NOMO-1 (cell line): ENCODE measurements at regions not wholly inside any gene's neighbourhood (a gene's known extent, or its start where the extent isn't known, plus 50 kb on each side); places are given as distances from the start of the nearest gene placed in this dataset.
"Not testable (repeated sequence)": the region's sequence is repeated elsewhere in the genome, so short reads cannot be mapped to it uniquely, and the experiment has no call there.

ENCODE experiments used
- DNase-seq, 2 experiments: peaks; one replicate each; lab custom pipeline; 2025; ENCODE audit not compliant: unreplicated experiment in 2 of 2; lab: John Stamatoyannopoulos, UW

DNA sequence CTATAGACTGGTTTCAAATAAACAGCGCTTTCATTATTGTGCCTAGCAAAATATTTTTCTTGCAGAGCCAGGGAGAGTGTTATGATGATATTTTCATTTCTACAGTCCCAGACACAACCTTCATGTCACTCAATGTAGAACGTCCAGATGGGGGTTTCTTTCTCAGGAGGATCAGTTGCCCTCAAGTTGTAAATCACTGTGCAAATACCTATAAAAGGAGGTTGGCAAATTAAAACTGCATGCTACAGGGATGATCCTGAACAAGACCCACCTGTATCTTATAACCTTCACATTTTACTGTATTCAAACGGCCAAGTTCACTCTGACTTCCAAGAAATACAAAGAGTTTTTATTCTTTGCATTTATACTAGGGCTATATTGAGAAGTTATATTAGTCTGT is 486.0 kb downstream of the EDEM1 start:
- no peak for DNase-seq

- no peak for DNase-seq
These were observed 487.8 kb downstream of the EDEM1 start for GRCh38 chr3:5675319-5675718.

GRCh38 chr3:5677555-5677954 is 490.0 kb downstream of the EDEM1 start:
- no peak for DNase-seq

DNA sequence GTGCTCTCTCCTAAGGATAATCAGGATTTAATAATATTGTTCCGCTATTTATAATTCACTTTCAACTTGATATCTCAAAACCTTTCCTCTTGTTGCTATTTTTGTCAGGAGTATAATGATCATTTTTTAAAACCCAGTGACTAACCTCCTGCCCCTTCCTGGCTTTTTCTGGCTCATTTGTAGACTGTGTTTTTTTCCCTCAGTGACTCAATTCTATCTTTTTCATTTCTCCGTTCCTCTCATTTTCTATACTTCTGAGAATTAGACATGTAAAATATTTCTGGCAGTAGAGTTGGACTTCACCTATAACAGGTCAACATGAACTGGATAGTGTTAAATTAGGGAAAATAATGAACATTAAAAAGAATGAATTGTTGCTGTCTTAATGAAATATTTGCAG is 490.7 kb downstream of the EDEM1 start:
- no peak for DNase-seq

DNA sequence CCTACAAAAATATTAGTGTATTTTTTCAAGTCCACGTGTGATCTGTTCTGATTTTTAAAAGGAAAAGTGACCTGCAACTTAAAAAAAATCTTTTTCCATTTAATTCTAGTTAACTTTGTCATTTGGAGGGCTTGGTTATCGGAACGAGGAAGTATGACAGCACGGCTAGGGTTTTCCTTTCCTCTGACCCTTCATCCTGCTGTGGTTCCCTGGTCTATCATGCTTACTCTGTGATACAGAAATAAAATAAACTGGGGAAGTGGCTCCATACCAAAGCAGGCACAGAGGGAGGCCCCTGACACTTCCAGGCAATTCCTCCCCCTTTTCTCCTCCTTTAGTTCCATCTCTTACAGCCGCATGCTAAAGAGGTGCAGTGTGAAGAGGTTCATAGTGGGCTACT is 491.3 kb downstream of the EDEM1 start:
- DNase-seq: no peak

GRCh38 chr3:5687230-5687629 is 499.7 kb downstream of the EDEM1 start:
- no peak for DNase-seq

DNA sequence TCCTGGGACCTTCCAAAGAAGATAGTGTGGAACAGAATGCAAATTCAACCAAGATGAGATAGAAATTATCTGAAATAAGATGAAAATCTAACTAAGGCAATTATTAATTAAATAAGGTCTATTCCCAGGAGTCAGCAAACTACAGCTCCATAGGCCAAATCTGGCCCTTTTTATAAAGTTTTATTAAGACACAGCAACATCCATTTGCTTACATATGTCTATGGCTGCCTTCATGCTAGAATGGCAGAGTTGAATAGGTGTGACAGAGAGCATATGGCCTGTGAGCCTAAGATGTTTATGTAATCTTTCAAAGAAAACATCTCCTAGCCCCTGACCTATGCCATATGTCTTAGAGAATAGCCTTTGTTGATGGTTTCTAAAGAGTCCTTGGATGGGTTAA is 503.0 kb downstream of the EDEM1 start:
- DNase-seq: no peak

DNA sequence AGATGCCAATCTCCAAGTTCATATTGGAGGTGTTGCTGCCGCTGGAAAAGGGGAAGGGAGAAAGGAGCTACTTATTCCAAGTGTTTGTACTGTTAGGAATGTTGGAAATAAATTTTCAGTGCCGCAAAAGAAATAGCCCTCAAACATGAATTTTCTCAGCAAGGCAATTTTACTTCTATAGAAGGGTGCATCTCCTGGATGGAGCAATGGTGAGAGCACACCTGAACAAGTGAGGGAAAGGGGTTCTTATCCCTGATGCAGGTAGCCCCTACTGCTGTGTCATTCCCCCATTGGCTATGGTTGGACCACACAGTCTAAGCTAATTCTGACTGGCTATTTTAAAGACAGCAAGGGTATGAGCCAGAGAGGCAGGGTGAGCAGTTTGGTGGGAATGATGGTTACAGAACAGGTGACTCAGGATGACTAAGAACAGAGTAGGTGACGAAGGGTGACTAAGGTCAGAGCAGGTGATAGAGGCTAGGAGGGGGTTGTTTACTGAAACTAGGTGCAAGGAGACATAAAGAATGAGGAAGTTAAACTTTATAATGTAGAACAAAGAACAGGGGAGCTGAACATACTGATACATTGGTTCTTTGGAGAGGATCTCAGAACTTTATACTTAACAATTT is 503.5 kb downstream of the EDEM1 start:
- no peak for DNase-seq

- no peak for DNase-seq
These were observed 504.9 kb downstream of the EDEM1 start for GRCh38 chr3:5692446-5692845.

GRCh38 chr3:5694266-5694665 is 506.8 kb downstream of the EDEM1 start:
- DNase-seq: no peak

DNA sequence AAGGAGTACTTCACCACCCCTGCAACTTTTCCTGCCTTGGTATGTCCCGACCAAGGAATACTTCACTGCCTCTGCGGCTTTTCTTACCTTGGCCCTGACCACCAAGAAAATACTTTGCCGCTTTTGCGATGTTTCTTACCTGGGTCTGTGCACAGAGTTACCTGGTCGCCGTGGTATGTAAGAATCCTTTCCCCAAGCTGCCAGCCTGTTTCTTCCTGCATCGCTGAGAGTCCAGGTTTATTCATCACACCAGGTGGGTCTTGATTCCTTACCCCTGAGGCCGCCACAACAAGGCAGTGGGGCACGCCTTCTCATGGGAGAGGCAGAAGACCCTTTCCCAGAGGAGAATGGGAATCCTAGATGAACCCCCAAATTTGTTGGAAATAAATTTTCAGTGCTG is 511.3 kb downstream of the EDEM1 start:
- DNase-seq: no peak

DNA sequence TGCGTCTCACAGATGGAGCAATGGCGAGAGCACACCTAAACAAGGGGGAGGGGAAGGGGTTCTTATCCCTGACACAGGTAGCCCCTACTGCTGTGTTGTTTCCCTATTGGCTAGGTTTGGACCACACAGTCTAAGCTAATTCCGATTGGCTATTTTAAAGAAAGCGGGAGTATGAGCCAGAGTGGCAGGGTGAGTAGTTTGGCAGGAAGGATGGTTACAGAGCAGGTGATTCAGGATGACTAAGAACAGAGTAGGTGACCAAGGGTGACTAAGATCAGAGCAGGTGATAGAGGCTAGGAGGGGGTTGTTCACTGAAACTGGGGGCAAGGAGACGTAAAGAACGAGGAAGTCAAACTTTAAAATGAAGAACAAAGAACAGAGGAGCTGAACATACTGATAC is 511.8 kb downstream of the EDEM1 start:
- no peak for DNase-seq

DNA sequence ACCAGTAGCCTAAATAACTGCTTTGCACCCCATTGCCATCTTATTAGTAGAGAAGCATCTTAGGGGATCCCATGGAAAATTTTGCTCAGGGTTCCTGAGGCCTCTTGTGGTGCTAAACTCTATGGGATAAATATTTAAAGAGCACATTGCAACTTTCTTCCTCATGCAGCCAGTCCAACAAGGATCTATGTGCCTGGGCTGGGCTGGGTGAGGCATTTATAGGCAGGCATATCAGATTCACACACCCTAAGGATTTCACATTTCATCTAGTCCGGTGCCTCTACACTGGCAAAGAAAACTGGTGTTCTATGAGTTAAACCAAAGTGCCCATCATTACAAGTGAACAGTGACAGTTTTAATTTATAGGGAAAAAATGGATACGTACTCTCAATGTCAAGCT is 512.3 kb downstream of the EDEM1 start:
- DNase-seq: no peak

- not testable (repeated sequence) for DNase-seq
These were observed 513.5 kb downstream of the EDEM1 start for GRCh38 chr3:5701005-5701404.

DNA sequence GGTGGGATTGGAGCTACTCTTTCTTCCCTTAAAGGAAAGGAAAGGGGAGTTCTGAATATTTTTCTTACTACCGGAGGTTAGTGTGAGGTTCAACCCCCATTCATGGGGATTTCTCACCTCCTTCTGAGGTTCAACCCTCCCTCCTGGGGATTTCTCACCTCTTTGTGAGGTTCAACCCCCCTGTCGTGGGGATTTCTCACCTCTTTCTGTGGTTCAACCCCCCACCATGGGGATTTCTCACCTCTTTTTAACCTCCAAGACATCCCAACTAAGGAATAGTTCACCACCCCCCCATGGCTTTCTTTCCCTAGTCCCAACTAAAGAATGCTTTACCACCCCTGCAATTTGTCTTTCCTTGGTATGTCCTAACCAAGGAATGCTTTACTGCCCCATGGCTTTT is 520.3 kb downstream of the EDEM1 start:
- no peak for DNase-seq

GRCh38 chr3:5709714-5710113 is 522.2 kb downstream of the EDEM1 start:
- no peak for DNase-seq

DNA sequence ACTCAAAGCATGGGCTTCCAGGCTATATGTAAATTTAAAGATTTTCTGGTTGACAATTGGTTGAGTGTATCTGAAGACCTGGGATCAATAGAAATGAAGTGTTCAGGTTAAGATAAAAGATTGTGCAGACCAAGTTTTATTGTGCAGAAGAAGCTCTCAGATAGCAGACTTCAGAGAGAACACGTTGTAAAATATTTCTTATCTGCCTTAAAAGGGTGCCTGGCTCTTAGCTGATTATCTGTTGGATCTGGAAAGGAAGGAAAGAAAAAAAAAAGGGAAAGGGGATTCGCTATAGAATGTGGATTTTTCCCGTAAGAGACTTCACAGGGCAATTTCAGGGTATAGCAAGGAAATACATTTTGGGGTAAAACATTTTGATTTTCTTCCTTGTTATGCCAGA is 523.2 kb downstream of the EDEM1 start:
- DNase-seq: no peak

DNA sequence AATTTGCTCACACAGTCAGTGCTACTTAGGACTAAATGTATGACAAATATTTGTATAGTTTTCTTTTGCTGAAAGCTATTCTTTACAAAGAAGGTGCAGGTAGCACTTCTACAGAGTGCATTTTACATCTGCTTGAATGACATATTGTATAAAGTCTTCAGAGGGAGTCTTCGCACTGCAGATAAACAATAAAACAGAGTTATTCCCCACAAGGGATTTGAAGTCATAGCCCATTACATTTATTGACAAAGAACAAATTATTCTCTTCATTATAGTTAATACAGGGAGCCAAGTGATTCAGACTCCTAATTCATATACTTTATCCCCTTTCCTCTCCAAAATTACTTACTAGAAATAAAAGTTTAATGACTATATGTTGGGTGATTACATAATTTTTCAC is 529.7 kb downstream of the EDEM1 start:
- no peak for DNase-seq

DNA sequence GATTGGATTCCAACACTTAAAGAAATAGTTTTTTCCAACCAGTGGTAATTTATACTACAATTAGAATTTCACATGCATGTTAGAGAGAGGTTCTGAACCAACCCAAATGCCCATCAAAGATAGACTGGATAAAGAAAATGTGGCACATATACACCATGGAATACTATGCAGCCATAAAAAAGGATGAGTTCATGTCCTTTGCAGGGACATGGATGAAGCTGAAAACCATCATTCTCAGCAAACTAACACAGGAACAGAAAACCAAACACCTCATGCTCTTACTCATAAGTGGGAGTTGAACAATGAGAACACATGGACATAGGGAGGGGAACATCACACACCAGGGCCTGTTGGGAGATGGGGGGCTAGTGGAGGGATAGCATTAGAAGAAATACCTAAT is 532.2 kb downstream of the EDEM1 start:
- DNase-seq: not testable (repeated sequence)

GRCh38 chr3:5725801-5726200 is 538.3 kb downstream of the EDEM1 start:
- no peak for DNase-seq

DNA sequence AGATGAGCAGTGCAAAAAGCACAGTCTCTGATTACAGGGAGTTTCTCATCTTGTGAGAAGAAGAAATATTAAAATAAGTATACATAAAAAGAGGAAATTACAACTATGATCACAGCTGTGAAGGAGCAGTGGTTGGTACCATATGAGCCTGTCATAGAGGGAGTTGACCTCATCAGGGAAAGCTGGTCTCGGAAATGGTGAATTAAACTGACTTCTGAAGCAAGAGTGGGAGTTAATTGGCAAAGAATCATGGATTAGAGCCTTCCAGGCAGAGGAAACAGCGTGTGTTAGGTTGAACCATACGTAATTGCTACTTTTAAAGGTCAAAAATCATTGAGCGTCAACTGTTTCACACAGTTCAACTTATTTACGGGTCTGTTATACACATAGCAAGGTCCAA is 539.1 kb downstream of the EDEM1 start:
- no peak for DNase-seq

DNA sequence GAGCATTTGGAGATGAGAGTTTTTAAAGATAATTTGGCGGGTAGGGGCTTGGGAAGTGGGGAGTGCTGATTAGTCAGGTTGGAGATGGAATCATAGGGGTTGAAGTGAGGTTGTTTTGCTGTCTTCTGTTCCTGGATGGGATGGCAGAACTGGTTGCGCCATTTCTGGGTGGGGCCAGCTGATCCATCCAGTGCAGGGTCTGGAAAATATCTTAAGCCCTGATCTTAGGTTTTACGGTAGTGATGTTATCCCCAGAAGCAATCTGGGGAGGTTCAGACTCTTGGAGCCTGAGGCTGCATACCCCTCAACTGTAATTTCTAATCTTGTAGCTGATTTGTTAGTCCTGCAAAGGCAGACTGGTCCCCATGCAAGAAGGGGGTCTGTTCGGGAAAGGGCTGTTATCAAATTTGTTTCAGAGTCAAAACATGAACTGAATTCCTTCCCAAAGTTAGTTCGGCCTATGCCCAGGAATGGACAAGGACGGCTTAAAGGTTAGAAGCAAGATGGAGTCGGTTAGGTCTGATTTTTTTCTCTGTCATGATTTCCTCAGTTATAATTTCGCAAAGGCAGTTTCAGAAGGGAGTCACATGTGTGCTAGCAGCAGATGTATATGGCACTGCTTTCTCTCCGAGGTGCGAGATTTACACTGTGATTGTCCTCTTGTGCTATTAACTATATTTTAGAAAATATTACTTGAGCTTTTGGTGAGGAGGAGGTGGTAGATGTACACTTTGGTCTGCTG is 540.4 kb downstream of the EDEM1 start:
- DNase-seq: no peak

- DNase-seq: no peak
These were observed 542.3 kb downstream of the EDEM1 start for GRCh38 chr3:5729852-5730251.
